GM19043 (cell line): ENCODE measurements at regions not wholly inside any gene's neighbourhood (a gene's known extent, or its start where the extent isn't known, plus 50 kb on each side); places are given as distances from the start of the nearest gene placed in this dataset.
A peak's percentile ranks its signal among the peaks of the same experiment; 100 is the strongest.

Experiments used
- ATAC-seq: cut with Tn5 transposase; IDR thresholded peaks from one replicate; pipeline ENCODE4 v1.9.1; 2021; ENCODE audit warnings: low read depth; ENCODE audit not compliant: unreplicated experiment

- peak; percentile 38 for ATAC-seq
These were observed 109.5 kb downstream of the SNX5 start for GRCh38 chr20:17859002-17859615.

DNA sequence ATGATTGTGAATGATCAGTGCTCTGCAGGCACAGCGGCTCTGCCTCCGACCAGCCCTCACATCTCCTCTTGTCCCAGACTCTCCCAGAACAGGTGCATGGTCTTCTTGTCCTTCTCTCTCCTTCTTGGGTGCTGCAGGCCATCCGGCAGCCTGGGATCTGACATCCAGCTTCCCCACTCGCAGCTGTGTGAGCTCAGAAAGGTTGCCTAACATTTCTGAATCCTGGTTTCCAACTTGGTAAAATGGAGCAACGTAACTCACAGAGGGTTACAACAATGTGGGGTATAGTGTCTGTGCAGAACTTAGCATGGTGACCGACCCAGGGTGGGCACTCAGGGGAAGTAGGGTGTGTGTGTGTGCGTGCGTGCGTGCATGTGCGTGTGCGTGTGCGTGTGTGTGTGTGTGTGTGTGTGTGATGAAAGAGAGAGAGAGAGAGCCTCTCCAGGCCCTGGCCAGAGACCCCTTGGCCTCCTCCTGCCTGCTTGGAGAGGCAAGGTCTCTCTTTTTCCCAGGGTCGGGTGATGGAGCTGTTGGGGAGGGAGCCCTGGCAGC, 110.1 kb downstream of the SNX5 start:
- no peak for ATAC-seq

GRCh38 chr20:17857639-17858449, 110.8 kb downstream of the SNX5 start:
- no peak for ATAC-seq

- ATAC-seq = no peak
These were observed 111.6 kb downstream of the SNX5 start for GRCh38 chr20:17856837-17857605.

GRCh38 chr20:17856024-17856564, 112.5 kb downstream of the SNX5 start:
- ATAC-seq = peak; percentile 77

GRCh38 chr20:17854307-17854903, 114.2 kb downstream of the SNX5 start:
- no peak for ATAC-seq

- no peak for ATAC-seq
These were observed 116.3 kb downstream of the SNX5 start for GRCh38 chr20:17852323-17852722.

GRCh38 chr20:17850684-17851026, 117.9 kb downstream of the SNX5 start:
- no peak for ATAC-seq

- no peak for ATAC-seq
These were observed 118.5 kb downstream of the SNX5 start for GRCh38 chr20:17849901-17850683.

- ATAC-seq = no peak
These were observed 119.3 kb downstream of the SNX5 start for GRCh38 chr20:17849138-17849900.

GRCh38 chr20:17848249-17849048, 120.1 kb downstream of the SNX5 start:
- no peak for ATAC-seq

GRCh38 chr20:17845701-17846475, 122.7 kb downstream of the SNX5 start:
- no peak for ATAC-seq

DNA sequence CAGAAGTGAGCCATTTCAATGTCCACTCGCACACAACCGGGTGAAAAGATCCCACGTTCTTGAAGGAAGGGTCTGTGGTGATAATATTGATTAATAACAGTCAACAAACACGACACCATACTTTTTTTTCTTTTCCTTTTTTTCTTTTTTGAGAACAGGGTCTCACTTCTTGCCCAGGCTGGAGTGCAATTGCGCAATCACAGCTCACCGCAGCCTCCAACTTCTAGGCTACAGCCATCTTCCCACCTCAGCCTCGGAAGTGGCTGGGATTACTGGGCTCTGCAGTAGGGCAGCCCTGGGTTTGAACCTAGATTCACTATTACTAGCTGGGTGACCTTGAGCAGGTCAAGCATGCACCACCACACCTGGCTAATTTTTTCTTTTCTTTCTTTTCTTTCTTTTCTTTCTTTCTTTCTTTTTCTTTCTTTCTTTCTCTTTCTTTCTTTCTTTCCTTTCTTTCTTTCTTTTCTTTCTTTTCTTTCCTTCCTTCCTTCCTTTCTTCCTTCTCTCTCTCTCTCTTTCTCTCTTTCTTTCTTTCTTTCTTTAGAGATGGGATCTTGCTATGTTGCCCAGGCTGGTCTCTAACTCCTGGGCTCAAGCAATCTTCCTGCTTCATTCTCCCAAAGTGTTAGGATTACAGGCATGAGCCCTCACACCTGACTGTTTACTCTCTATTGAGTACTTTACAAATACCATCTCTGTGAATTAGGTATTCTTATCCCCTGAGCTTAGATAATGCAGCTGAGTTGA, 123.9 kb downstream of the SNX5 start:
- no peak for ATAC-seq

DNA sequence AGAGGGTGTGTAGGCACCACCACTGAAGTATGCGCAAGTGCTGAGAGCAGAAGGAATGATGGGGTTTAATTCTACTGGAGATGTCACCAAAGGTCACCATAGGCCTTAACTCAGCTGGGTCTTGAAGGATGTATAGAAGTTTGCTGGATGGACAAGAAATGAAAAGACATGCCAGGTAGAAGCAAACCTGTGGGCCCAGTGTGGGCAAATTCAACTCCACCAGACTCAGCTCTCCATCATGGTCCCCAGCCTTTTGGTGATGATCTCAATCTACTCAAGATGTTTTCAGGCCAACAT, 124.5 kb downstream of the SNX5 start:
- no peak for ATAC-seq

DNA sequence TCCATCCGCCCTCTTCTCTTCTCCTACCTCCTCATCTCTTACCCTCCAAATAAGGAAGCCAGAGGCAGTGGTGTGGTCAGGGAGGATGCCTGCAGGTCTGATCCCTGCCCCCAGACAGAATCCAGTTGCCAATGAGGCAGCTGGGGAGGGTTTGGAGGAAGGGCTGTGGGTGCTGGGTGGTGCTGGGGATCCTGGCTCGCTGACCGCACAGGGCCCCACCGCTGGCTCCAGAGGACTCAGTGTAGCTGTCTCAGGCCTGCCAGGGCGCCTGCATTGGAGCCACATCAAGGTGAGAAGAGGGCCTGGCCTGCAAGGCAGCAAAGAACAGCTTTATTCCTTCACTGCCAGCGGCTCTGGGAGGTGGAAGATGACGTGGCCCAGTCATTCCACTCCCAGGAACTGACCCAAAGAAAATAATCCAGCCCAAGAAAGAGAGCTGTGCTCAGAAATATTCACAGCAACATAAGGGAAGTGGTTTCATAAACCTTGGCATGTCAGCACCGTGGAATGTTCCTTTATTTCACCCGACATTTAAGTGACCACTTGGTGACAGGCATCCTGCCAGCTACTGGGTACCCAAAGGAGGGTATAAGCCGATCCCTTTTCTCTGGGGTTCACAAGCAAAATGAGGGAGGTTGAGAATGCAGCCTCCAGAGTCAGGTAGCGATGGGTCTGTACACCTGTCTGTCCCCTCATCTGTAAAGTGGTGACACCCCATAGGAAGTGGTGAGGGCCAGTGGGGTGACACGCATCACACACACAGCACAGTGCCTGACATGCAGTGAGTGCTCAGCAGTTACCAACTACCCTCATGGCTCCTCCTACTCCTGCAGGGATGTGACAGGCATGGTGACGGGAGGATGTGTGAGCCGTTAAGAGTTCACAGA, 125.1 kb downstream of the SNX5 start:
- no peak for ATAC-seq

DNA sequence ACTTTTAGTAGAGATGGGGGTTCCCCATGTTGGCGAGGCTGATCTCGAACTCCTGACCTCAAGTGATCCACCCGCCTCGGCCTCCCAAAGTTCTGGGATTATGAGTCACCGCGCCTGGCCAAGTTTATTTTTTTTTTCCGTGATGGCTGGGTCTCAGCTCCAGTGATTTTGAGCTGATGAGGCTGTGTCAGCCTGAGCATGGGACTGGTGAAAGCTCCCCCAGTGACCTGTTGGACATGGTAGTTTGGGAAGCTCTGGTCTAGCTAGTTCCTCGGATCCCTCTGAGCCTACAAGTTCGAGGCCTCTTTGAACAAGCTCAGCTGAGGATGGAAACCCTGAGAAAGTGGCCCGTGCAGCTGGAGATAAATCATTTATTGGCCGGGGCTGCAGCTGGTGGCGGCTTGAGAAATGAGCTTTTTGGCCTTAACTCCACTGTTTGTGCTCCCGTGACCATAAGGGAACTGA, 126.8 kb downstream of the SNX5 start:
- ATAC-seq = no peak
